DOHH2 (cell line): ENCODE measurements at regions not wholly inside any gene's neighbourhood (a gene's known extent, or its start where the extent isn't known, plus 50 kb on each side); places are given as distances from the start of the nearest gene placed in this dataset.

Experiments used
- H3F3A ChIP-seq: fragments of 200-600 bp; sonication (generic), shearing (Covaris generic); 2 replicates; pipeline ENCODE4 v1.6.0; 2016; ENCODE audit warnings: antibody characterized with exemption, mild to moderate bottlenecking; ENCODE audit not compliant: control insufficient read depth, insufficient read depth
- H3K27ac ChIP-seq: fragments of 200-600 bp; sonication (generic); 2 replicates; pipeline ENCODE4 v1.5.1; 2014; ENCODE audit warnings: low read depth, mild to moderate bottlenecking, low read length, moderate library complexity
- H3K27me3 ChIP-seq: fragments of 200-600 bp; sonication (generic); 2 replicates; pipeline ENCODE4 v1.6.1; 2014; ENCODE audit warnings: mild to moderate bottlenecking, low read length, mixed read lengths; ENCODE audit not compliant: control insufficient read depth
- H3K36me3 ChIP-seq: fragments of 200-600 bp; sonication (generic); 2 replicates; pipeline ENCODE4 v1.6.1; 2014; ENCODE audit warnings: mild to moderate bottlenecking, low read length, moderate library complexity, mixed read lengths; ENCODE audit not compliant: control insufficient read depth
- H3K4me1 ChIP-seq: fragments of 200-600 bp; sonication (generic); 2 replicates; pipeline ENCODE4 v1.6.1; 2014; ENCODE audit warnings: mild to moderate bottlenecking, low read length, mixed read lengths; ENCODE audit not compliant: control insufficient read depth
- H3K4me2 ChIP-seq: fragments of 200-600 bp; sonication (generic); 2 replicates; pipeline ENCODE4 v1.6.0; 2014; ENCODE audit warnings: mild to moderate bottlenecking, low read length, moderate library complexity
- H3K4me3 ChIP-seq: fragments of 200-600 bp; sonication (generic); 2 replicates; pipeline ENCODE4 v1.5.1; 2014; ENCODE audit warnings: mild to moderate bottlenecking, low read length, mixed read lengths
- H3K79me2 ChIP-seq: fragments of 200-600 bp; sonication (generic); 2 replicates; pipeline ENCODE4 v1.6.1; 2014; ENCODE audit warnings: mild to moderate bottlenecking, low read length, mixed read lengths; ENCODE audit not compliant: control insufficient read depth
- H3K9me2 ChIP-seq: fragments of 200-600 bp; sonication (generic); replicated peaks from 2 replicates; pipeline ENCODE4 v1.6.1; 2014; ENCODE audit warnings: mild to moderate bottlenecking, low read length, mixed read lengths; ENCODE audit not compliant: control insufficient read depth
- H3K9me3 ChIP-seq: fragments of 200-600 bp; sonication (generic); 2 replicates; pipeline ENCODE4 v1.6.1; 2014; ENCODE audit warnings: antibody characterized with exemption, low read length, mixed read lengths; ENCODE audit not compliant: control insufficient read depth, insufficient read depth
- H4K20me1 ChIP-seq: fragments of 200-600 bp; sonication (generic); 2 replicates; pipeline ENCODE4 v1.6.0; 2014; ENCODE audit warnings: low read depth, mild to moderate bottlenecking, antibody characterized with exemption, low read length, moderate library complexity; ENCODE audit not compliant: control insufficient read depth, insufficient read depth
- EZH2phosphoT487 ChIP-seq: fragments of 200-600 bp; sonication (generic); IDR thresholded peaks from 2 replicates; pipeline ENCODE4 v1.6.1; 2017; ENCODE audit warnings: borderline replicate concordance, mild to moderate bottlenecking, antibody characterized with exemption, low read length, moderate library complexity, mixed read lengths
- TF ChIP-seq, protein P1 (sequence below): fragments of 200-600 bp; sonication (generic); IDR thresholded peaks from one replicate; pipeline ENCODE4 v1.5.1; 2014; ENCODE audit warnings: antibody characterized with exemption, mild to moderate bottlenecking, low read depth, low read length; ENCODE audit not compliant: poor library complexity, severe bottlenecking

DNA sequence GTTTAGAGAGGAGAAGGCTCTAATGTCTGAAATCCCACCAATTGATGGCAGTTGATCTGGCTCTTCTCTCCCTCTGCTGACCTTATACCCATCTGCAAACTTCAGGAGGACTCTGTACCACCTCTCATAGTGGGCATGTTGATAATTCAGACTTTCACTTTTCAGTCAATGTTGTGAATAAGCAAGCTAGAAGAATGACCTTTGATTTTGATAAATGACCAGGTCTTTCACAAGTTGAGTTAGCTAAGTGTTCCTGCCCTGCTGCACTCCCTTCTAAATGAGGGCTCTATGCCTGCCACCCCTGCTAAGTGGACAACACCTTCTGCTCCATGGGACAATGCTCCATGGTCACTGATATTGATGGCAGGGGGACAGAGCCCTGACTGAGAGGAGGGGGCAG, 74.7 kb downstream of the SPRY4 start:
- no peaks in the 10 kb centered on the region for H3K9me2 ChIP-seq
- H4K20me1 ChIP-seq = no peaks in the 10 kb centered on the region
- no peak overlapping the region for H3K4me3 ChIP-seq

DNA sequence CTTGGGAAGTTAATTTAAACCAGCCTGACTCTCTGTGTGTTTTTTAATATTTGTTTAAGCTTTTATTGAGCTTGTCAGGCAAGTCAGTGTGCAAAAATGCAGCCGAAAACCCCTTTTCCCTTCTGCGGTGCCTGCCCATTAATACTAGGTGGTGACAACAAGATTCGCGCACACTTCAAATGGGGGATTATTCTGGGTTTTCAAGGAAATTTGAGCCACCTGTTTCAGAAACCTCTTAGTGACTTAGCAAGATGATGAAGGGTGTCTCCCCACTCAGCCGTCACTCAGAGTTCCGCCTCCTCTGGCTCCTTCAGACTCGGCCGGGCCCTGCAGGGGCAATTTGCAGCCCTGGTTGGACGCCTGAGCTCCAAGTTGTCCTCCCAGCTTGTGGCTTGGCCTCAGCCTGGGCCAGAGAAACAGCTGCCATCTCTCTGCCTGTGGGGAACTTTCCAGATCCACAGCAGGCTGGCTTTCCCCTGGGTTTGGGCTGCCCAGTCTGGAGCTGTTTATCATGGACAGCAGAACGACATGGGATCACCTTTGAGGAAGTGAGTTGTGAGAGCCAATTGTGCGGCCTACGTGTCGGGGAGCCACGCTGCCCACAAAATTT, 75.9 kb downstream of the SPRY4 start:
- H3K4me1 ChIP-seq = no peaks in the 10 kb centered on the region
- H3K27me3 ChIP-seq = no peaks in the 10 kb centered on the region
- no peaks in the 10 kb centered on the region for H3K79me2 ChIP-seq
- H3K36me3 ChIP-seq = no peaks in the 10 kb centered on the region
- no peaks in the 10 kb centered on the region for H3K9me3 ChIP-seq
- no peaks in the 10 kb centered on the region for H3F3A ChIP-seq
- H3K9me2 ChIP-seq = no peaks in the 10 kb centered on the region
- no peak overlapping the region for H3K27ac ChIP-seq
- no peak overlapping the region for H3K4me3 ChIP-seq
- TF ChIP-seq, protein P1, sequence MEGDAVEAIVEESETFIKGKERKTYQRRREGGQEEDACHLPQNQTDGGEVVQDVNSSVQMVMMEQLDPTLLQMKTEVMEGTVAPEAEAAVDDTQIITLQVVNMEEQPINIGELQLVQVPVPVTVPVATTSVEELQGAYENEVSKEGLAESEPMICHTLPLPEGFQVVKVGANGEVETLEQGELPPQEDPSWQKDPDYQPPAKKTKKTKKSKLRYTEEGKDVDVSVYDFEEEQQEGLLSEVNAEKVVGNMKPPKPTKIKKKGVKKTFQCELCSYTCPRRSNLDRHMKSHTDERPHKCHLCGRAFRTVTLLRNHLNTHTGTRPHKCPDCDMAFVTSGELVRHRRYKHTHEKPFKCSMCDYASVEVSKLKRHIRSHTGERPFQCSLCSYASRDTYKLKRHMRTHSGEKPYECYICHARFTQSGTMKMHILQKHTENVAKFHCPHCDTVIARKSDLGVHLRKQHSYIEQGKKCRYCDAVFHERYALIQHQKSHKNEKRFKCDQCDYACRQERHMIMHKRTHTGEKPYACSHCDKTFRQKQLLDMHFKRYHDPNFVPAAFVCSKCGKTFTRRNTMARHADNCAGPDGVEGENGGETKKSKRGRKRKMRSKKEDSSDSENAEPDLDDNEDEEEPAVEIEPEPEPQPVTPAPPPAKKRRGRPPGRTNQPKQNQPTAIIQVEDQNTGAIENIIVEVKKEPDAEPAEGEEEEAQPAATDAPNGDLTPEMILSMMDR = no peak
- no peak for TF ChIP-seq EZH2phosphoT487
- H4K20me1 ChIP-seq = no peaks in the 10 kb centered on the region
- no peak overlapping the region for H3K4me2 ChIP-seq

More for the DNA sequence above, 74.7 kb downstream of the SPRY4 start:
- no peaks in the 10 kb centered on the region for H3F3A ChIP-seq
- H3K9me3 ChIP-seq = no peaks in the 10 kb centered on the region
- H3K79me2 ChIP-seq = no peaks in the 10 kb centered on the region
- no peaks in the 10 kb centered on the region for H3K36me3 ChIP-seq
- H3K4me1 ChIP-seq = no peaks in the 10 kb centered on the region
- no peak overlapping the region for H3K27ac ChIP-seq
- TF ChIP-seq, protein P1 = no peak
- no peak for TF ChIP-seq EZH2phosphoT487
- H3K27me3 ChIP-seq = no peaks in the 10 kb centered on the region
- no peak overlapping the region for H3K4me2 ChIP-seq

DNA sequence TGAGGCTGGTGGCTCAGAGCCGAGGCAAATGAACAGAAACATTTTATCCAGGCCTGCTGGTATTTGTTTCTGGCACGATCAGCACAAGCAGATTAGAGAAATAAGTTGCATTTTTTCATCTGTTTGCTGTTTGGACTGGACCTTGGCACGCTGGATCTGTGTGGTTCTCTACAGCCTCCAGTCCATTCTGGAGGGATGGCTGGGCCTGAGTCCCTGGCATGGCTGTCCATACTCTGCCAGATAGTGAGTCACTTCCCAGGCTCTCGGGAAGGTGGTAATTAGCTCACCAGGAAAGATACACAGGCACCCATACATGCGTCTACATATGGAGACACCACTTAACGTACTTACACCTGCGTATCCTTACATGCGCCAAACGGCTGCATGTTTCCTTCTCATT, 78.6 kb downstream of the SPRY4 start:
- H3K9me3 ChIP-seq = no peaks in the 10 kb centered on the region
- no peaks in the 10 kb centered on the region for H3K27me3 ChIP-seq
- no peaks in the 10 kb centered on the region for H3K79me2 ChIP-seq
- H3K27ac ChIP-seq = no peak overlapping the region
- no peak for TF ChIP-seq EZH2phosphoT487
- TF ChIP-seq, protein P1 = no peak
- no peaks in the 10 kb centered on the region for H3K36me3 ChIP-seq
- no peak overlapping the region for H3K4me3 ChIP-seq
- H3K4me2 ChIP-seq = no peak overlapping the region
- no peaks in the 10 kb centered on the region for H3K9me2 ChIP-seq
- H3K4me1 ChIP-seq = no peaks in the 10 kb centered on the region
- no peaks in the 10 kb centered on the region for H3F3A ChIP-seq
- H4K20me1 ChIP-seq = no peaks in the 10 kb centered on the region
